NB4 (cell line): ENCODE measurements at regions not wholly inside any gene's neighbourhood (a gene's known extent, or its start where the extent isn't known, plus 50 kb on each side); places are given as distances from the start of the nearest gene placed in this dataset.

Source experiments
- DNase-seq: peaks from one replicate; pipeline ENCODE4 v3.0.0; 2010; ENCODE audit warnings: low read depth
- H3K4me3 ChIP-seq: one replicate; pipeline ENCODE4 v1.5.1; 2011; ENCODE audit warnings: mild to moderate bottlenecking, low read depth, low read length, moderate library complexity
- MYC ChIP-seq: IDR thresholded peaks from 2 replicates; pipeline ENCODE4 v1.6.1; 2011; ENCODE audit warnings: low read depth, low read length
- POLR2A ChIP-seq: IDR thresholded peaks from 2 replicates; pipeline ENCODE4 v1.6.1; 2011; ENCODE audit warnings: mild to moderate bottlenecking; ENCODE audit not compliant: insufficient read length; ENCODE audit errors: extremely low read depth
- TF ChIP-seq, protein P1 (sequence below): IDR thresholded peaks from one replicate; pipeline ENCODE4 v1.5.1; 2012; ENCODE audit warnings: low read depth, low read length
- TF ChIP-seq, protein P2 (sequence below): IDR thresholded peaks from 2 replicates; pipeline ENCODE4 v1.6.1; 2011; ENCODE audit warnings: low read depth, low read length

DNA sequence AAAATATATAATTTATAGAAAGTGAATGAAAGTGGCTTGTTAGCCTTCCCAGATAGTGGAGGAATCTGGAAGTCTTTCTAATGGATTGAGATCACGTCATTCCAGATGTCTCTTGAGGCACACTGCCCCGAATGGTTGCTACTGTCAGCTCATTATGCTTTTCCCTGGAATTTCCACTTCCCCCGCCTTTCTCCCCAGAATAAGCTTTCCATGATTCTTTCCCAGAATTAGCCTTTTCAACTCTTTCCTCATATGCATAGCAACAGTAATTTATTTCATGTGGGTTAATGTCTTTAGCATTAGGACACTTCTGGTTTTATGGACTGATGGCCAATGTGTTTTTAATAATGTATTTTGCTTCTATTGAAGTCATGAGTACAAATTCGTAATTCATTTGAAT is 81.5 kb downstream of the PALM2AKAP2 start:
- H3K4me3 ChIP-seq = no peak overlapping the region
- DNase-seq = no peak
- TF ChIP-seq MYC (no peak), POLR2A (no peak)
- TF ChIP-seq, protein P1, sequence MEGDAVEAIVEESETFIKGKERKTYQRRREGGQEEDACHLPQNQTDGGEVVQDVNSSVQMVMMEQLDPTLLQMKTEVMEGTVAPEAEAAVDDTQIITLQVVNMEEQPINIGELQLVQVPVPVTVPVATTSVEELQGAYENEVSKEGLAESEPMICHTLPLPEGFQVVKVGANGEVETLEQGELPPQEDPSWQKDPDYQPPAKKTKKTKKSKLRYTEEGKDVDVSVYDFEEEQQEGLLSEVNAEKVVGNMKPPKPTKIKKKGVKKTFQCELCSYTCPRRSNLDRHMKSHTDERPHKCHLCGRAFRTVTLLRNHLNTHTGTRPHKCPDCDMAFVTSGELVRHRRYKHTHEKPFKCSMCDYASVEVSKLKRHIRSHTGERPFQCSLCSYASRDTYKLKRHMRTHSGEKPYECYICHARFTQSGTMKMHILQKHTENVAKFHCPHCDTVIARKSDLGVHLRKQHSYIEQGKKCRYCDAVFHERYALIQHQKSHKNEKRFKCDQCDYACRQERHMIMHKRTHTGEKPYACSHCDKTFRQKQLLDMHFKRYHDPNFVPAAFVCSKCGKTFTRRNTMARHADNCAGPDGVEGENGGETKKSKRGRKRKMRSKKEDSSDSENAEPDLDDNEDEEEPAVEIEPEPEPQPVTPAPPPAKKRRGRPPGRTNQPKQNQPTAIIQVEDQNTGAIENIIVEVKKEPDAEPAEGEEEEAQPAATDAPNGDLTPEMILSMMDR = no peak
- TF ChIP-seq, protein P2, sequence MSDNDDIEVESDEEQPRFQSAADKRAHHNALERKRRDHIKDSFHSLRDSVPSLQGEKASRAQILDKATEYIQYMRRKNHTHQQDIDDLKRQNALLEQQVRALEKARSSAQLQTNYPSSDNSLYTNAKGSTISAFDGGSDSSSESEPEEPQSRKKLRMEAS = no peak

DNA sequence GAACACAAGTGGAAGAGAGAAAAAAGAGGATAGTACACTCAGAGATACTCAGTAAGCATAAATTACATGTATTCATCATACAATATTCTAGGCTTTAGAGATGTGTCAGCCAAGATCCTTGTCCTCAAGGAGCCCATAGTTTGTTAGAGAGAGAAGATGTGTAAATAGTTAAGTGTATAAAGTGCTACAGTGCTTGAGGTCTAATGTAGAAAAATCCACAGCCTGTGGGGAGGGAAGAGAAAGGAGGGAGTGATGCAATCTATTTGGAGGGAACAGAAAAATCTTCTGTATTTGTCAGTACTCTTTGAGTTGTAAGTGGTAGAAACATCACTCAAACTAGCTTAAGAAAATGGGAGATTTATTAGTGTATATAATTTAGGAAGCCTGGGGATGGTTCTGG is 81.9 kb downstream of the PALM2AKAP2 start:
- no peak overlapping the region for H3K4me3 ChIP-seq
- peak; percentile 24 for DNase-seq
- TF ChIP-seq POLR2A (no peak), MYC (no peak)
- TF ChIP-seq, protein P2 = no peak
- TF ChIP-seq, protein P1 = no peak

DNA sequence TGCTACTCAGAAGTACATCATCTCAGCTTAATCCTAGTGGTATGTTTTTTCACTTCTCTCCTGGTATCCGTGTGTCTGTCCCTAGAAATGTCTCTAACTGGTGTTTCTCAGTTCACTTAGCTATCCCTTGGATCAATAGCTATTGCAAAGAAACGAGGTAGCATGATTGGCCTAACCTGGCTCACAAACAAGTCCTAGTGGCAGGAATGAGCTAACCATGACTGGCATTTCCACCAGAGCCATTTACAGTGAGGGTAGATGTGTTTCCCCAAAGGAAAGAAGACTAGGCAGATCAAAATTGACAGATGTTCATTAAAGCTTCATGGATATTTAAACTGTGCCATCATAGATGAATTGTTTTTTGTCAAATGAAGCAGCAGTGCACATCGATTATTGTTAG is 82.5 kb downstream of the PALM2AKAP2 start:
- DNase-seq = no peak
- TF ChIP-seq, protein P1 = no peak
- no peak for TF ChIP-seq MYC
- TF ChIP-seq POLR2A = no peak
- TF ChIP-seq, protein P2 = no peak
- no peak overlapping the region for H3K4me3 ChIP-seq

DNA sequence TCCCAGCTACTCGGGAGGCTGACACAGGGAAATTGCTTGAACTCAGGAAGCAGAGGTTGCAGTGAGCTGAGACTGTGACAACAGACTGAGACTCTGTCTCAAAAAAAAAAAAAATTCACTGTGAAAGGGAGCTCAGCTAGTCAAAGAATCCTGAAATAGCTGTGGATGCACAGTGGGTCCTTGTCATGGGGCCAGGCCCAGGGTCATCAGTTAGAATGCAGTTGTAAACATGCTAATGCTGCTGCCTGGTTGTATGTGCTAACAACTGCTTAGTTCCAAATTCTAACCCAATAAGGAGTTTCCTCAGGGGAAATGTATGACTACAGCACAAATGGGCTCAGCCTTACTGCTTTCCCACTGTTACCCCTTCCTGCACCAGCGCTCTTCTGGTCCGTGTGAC is 84.0 kb downstream of the PALM2AKAP2 start:
- TF ChIP-seq, protein P2 = no peak
- TF ChIP-seq MYC = no peak
- TF ChIP-seq, protein P1 = no peak
- no peak for TF ChIP-seq POLR2A
- no peak overlapping the region for H3K4me3 ChIP-seq
- no peak for DNase-seq

DNA sequence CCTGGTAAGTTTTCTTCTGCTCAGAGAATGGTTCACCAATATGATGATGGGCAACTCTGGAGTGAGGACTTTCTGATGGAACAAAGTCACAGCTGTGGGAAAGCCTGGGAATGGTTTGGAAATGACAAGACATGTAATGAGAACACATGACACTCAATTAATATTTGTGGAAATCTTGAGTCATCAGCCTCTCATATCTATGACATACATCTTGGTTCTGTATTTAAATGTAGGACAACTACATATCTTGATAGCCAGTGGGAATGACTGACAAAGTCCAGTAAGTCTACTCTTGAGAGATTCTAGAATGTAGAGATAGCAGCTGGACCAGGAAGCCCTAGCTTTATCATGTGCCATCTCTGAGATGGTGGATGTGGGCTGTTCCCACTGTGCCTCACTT is 85.5 kb downstream of the PALM2AKAP2 start:
- no peak overlapping the region for H3K4me3 ChIP-seq
- DNase-seq = no peak
- TF ChIP-seq, protein P1 = no peak
- no peak for TF ChIP-seq MYC

DNA sequence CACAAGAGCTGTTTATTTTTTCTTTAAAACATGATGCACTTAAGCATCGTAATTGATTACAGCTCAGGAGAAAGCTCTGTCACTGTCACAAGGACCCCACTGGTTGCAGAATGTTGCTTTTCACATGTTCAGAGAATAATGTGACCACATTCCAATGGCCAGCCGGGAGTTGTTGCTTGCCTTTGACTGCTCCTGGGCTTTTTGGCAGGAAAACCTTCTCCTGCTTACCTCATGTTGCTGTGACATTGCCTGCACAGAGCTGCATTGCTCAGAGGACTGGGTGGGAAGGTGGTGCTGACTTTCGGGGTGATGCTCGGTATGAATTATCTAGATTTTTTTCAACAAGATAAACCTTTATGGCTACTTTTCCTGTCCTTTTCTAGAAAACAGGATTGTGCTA is 88.2 kb downstream of the PALM2AKAP2 start:
- no peak overlapping the region for H3K4me3 ChIP-seq
- DNase-seq = no peak
- TF ChIP-seq POLR2A (no peak), MYC (no peak)
- TF ChIP-seq, protein P1 = no peak
- TF ChIP-seq, protein P2 = no peak
